SJSA1 (cell line): ENCODE measurements at regions not wholly inside any gene's neighbourhood (a gene's known extent, or its start where the extent isn't known, plus 50 kb on each side); places are given as distances from the start of the nearest gene placed in this dataset.
"Not testable (repeated sequence)": the region's sequence is repeated elsewhere in the genome, so short reads cannot be mapped to it uniquely, and the experiment has no call there.

ENCODE experiments used
- DNase-seq, 2 experiments: peaks; one replicate each; pipeline ENCODE4 v3.0.0-alpha.2; 2015 to 2020; ENCODE audit warnings: low spot score in 2 of 2, low read depth in 1 of 2
- H3K27ac ChIP-seq: fragments of 250-450 bp; sonication (Bioruptor Pico); 2 replicates; pipeline ENCODE4 v1.5.1; 2020; ENCODE audit warnings: mild to moderate bottlenecking, moderate library complexity
- H3K27me3 ChIP-seq: fragments of 250-450 bp; sonication (Bioruptor Pico); replicated peaks from 2 replicates; pipeline ENCODE4 v1.5.1; 2020; ENCODE audit warnings: mild to moderate bottlenecking, moderate library complexity
- H3K36me3 ChIP-seq: fragments of 250-450 bp; sonication (Bioruptor Pico); 2 replicates; pipeline ENCODE4 v1.5.1; 2020; ENCODE audit warnings: mild to moderate bottlenecking
- H3K4me1 ChIP-seq: fragments of 250-450 bp; sonication (Bioruptor Pico); replicated peaks from 2 replicates; pipeline ENCODE4 v1.6.1; 2021; ENCODE audit warnings: mild to moderate bottlenecking
- H3K4me3 ChIP-seq: fragments of 250-450 bp; sonication (Bioruptor Pico); 2 replicates; pipeline ENCODE4 v1.5.1; 2020; ENCODE audit warnings: mild to moderate bottlenecking
- H3K9me3 ChIP-seq: fragments of 250-450 bp; sonication (Bioruptor Pico); replicated peaks from 2 replicates; pipeline ENCODE4 v1.5.1; 2020; ENCODE audit warnings: mild to moderate bottlenecking

DNA sequence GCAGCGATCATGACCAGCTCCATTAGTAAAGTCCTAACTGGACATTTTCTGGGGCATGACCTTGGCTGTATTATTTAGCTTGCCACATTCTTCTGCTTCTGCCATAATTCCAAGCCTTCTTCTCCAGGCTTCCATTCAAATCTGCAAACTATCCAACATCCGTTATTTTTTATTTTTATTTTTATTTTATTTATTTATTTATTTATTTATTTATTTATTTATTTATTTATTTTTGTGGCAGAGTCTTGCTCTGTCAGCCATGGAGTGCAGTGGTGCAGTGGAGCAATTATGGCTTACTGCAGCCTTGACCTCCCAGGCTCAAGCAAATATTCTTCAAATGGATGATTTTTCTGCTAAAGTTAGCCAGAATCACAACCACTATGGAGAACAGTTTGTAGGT is 187.2 kb upstream of the CDK1 start:
- Histone ChIP-seq H3K27ac (no peak overlapping the region), H3K4me1 (no peaks in the 10 kb centered on the region), H3K36me3 (no peaks in the 10 kb centered on the region), H3K4me3 (no peak overlapping the region), H3K27me3 (no peaks in the 10 kb centered on the region), H3K9me3 (no peaks in the 10 kb centered on the region)
- no peak for DNase-seq

DNA sequence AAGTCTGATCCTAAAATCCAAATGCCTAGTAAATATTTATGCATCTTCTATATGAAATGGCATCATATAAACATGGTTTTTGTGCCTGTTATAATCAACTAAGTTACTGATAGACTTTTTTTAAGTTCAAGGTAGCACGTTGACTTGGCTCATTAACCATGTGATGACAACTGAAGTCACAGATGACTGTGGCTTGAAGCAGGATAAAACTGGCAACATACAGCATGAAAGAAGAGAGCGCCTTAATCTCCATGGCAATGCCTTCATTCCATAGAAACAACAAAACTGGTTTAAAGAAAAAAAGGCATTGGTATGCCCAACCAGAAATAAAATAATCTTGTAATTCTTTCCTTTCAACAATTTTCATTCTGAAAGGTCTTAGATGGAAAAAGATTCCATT is 188.9 kb upstream of the CDK1 start:
- H3K9me3 ChIP-seq = no peaks in the 10 kb centered on the region
- H3K4me3 ChIP-seq = no peak overlapping the region
- H3K36me3 ChIP-seq = no peaks in the 10 kb centered on the region
- no peaks in the 10 kb centered on the region for H3K27me3 ChIP-seq
- no peak overlapping the region for H3K27ac ChIP-seq
- H3K4me1 ChIP-seq = no peaks in the 10 kb centered on the region
- no peak for DNase-seq

DNA sequence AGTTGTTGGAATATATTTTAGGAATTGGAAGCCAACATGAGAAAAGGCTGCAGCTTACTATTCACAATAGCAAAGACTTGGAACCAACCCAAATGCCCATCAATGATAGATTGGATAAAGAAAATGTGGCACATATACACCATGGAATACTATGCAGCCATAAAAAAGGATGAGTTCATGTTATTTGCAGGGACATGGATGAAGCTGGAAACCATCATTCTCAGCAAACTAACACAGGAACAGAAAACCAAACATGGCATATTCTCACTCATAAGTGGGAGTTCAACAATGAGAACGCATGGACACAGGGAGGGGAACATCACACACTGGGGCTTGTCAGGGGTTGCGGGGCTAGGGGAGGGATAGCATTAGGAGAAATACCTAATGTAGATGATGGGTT is 192.1 kb upstream of the ANK3 start:
- H3K9me3 ChIP-seq, H3K4me3 ChIP-seq, H3K27me3 ChIP-seq, DNase-seq, H3K36me3 ChIP-seq, H3K27ac ChIP-seq, H3K4me1 ChIP-seq: not testable (repeated sequence)

DNA sequence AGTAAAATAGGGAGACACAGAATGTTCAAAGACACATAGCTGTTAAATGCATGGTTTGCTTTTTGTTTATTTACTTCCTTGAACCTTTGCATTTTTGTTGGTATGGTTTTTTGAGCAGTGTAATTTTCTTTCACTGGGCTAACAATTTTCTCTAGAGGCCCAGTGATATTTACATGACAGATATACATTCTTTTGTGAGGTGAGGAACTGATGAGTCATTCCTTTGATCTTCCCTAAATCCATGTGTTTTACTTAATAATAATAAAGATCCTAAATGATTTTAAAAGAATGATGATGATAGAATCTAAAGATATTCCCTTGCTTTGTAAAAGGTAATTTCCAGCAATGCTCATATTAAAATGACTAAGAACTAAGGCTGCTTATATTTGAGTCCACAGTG is 188.5 kb upstream of the ANK3 start:
- no peak for DNase-seq
- Histone ChIP-seq H3K27ac (no peak overlapping the region), H3K36me3 (no peaks in the 10 kb centered on the region), H3K4me1 (no peaks in the 10 kb centered on the region), H3K4me3 (no peak overlapping the region), H3K9me3 (no peaks in the 10 kb centered on the region), H3K27me3 (peaks cover 3% of the 10 kb centered on the region; the same call in 1 of the 2 replicates)

DNA sequence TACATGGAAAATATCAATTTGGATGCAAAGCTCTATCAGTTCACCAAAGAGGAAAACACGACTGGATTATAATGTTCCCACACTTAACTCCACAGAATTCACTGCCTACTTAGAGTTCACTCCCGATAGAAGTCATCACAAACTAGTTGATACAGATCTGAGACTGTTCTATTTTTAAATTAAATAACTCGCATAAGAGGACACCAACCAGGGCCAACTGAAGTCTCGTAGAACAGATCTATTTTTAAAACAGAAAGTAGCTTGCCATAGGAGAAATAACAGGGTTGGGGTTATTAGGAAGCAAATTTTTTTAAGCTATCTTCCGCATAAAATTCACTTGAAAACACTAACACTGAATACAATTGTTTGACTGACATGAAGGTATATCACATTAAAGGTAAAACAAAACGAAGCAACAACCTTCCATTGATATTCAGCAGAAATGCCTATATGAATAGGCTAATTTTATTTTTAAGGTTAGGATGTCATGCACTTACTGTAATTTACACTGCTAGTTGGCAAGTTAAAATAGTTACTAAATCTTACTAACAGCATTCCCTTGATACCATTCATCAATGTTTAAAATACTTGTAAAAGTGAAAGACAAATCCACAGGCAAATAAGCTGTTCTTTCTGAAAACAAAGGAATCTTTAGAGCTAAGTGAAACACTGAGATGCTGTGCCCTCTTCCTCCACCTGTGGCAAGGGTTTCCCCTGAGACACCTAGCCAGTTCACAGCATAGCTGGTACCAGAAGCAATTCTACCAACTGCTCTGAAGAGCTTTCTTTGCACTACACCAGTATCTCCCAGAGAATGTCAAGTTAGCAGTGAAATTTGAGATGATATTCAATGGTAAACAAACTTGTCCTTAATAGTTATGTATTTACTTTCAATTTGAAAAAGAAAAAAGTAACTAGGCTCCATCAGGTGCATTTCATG is 186.7 kb upstream of the ANK3 start:
- no peak for DNase-seq
- Histone ChIP-seq H3K27me3 (peaks cover 11% of the 10 kb centered on the region; the same call in 1 of the 2 replicates), H3K27ac (no peak overlapping the region), H3K4me1 (no peaks in the 10 kb centered on the region), H3K36me3 (no peaks in the 10 kb centered on the region), H3K9me3 (no peaks in the 10 kb centered on the region), H3K4me3 (no peak overlapping the region)

DNA sequence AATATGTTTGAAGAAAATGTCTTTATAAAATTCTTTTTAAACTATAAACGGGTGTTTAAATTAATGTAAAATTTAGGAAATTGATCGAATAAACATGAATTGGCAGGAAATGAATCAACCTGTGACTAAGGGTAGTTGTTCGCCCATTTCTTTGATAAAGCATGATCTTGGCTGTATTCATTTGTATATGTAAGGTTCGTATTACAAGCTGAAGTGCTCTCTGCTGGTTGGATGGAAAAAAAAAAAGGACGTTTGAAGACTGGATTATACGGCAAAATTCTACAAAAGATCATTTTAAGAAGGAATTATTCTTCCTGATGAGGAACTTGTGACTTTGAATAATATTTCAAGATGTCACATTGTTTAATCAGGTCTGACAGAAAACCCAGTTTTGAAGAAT is 185.4 kb upstream of the ANK3 start:
- Histone ChIP-seq H3K4me3 (no peak overlapping the region), H3K27me3 (peaks cover 11% of the 10 kb centered on the region; the same call in 1 of the 2 replicates), H3K36me3 (no peaks in the 10 kb centered on the region), H3K27ac (no peak overlapping the region), H3K9me3 (no peaks in the 10 kb centered on the region), H3K4me1 (no peaks in the 10 kb centered on the region)
- no peak for DNase-seq

DNA sequence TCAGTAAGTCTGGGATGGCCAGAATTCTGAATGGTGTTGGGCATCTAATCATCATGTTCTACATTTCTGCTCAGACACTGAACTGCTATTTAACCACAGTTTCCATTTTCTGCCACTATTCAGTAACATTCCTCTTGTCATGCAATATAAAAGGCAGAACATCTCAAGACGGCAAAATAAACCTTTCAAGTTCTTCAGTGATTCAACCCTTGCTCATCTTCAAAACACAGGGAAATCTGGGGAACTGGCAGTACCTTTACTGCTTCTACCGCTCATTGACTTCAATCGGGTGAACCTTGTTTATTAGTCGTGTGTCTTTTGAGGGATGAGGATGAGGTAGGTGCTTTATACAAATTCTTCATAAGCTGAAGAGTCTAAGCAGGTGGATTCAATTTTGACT is 184.7 kb upstream of the ANK3 start:
- no peak overlapping the region for H3K27ac ChIP-seq
- no peaks in the 10 kb centered on the region for H3K4me1 ChIP-seq
- H3K4me3 ChIP-seq = no peak overlapping the region
- no peaks in the 10 kb centered on the region for H3K9me3 ChIP-seq
- peaks cover 11% of the 10 kb centered on the region; the same call in 1 of the 2 replicates for H3K27me3 ChIP-seq
- no peaks in the 10 kb centered on the region for H3K36me3 ChIP-seq
- no peak for DNase-seq

DNA sequence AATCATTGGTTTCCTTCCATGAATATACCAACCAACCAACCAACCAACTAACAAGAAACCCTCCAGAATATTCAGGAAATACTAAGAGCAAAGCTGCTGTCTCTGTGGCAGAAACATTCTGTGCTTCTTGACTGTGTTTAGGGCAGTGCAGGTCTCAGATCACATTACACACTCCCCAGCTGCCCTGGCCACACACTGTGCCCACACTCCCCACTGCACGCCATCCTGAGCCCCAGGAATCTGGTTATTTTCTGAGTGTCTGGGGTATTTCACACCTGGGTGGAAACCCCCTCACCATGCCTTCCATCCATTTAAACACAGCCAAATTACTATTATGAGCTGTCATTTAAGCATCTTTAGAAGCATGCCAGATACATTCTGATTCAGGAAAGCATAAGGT is 183.7 kb upstream of the ANK3 start:
- no peaks in the 10 kb centered on the region for H3K9me3 ChIP-seq
- no peaks in the 10 kb centered on the region for H3K36me3 ChIP-seq
- no peak overlapping the region for H3K27ac ChIP-seq
- H3K4me3 ChIP-seq = no peak overlapping the region
- peak in 1 of 2 experiments; percentile 3 for DNase-seq
- H3K4me1 ChIP-seq = no peaks in the 10 kb centered on the region
- peaks cover 11% of the 10 kb centered on the region; the same call in 1 of the 2 replicates for H3K27me3 ChIP-seq

DNA sequence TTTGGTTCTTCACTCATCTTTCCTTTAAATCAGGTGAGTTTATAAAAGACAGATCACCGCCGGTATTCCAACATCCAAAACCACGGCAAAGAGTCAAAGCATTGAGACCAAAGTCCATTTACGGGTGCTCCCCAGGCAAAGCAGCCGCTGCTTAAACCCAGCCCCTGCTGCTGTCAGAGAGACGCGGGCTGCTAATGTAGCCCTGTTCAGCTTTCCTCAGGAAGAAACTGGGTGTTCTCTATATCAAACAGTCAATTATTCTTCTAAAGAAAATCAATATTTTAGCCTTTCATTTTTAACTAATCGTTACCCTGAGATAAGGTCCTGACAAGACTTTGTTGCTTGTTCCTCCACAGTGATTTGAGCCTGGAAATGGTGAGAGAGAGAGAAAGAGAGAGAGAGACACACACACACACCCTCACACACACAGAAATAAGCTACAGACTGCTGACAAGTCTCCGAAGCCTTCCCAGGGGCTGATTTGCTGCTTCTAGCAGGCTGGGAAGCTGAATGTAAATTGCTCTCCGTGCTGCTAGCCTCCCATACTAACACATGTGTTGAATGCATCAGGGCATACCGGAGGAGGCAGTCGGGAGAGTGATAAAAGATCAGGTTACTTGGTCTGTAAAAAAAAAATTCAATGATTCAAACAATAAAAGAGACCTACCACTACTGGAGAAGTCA is 183.0 kb upstream of the ANK3 start:
- peak in 1 of 2 experiments; percentile 7 for DNase-seq
- no peaks in the 10 kb centered on the region for H3K4me1 ChIP-seq
- H3K27ac ChIP-seq = no peak overlapping the region
- H3K9me3 ChIP-seq = no peaks in the 10 kb centered on the region
- H3K4me3 ChIP-seq = no peak overlapping the region; the same call in 1 of the 2 replicates
- no peaks in the 10 kb centered on the region for H3K36me3 ChIP-seq
- peaks cover 11% of the 10 kb centered on the region; the same call in 1 of the 2 replicates for H3K27me3 ChIP-seq

DNA sequence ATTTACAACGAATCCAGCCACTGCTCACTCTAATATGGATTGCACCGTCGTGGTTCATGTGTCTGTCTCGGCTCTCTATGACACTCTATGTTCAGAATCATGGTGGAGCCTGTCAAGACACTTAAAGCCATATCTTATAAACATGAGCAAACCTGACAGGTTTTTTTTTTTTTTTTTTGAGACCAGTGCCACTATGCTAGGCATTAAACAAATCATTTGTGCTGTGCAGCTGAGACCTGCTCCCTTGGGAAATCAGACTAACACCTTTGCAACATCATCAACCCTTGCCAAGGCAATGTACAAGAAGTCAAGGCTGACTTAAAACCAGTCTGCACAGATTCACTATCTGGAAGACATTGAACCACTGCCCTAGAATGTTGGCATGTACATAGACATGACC is 181.2 kb upstream of the ANK3 start:
- Histone ChIP-seq H3K27me3 (peaks cover 11% of the 10 kb centered on the region; the same call in 1 of the 2 replicates), H3K4me3 (no peak overlapping the region), H3K36me3 (no peaks in the 10 kb centered on the region), H3K27ac (no peak overlapping the region), H3K4me1 (no peaks in the 10 kb centered on the region), H3K9me3 (no peaks in the 10 kb centered on the region; the same call in 1 of the 2 replicates)
- DNase-seq = no peak

DNA sequence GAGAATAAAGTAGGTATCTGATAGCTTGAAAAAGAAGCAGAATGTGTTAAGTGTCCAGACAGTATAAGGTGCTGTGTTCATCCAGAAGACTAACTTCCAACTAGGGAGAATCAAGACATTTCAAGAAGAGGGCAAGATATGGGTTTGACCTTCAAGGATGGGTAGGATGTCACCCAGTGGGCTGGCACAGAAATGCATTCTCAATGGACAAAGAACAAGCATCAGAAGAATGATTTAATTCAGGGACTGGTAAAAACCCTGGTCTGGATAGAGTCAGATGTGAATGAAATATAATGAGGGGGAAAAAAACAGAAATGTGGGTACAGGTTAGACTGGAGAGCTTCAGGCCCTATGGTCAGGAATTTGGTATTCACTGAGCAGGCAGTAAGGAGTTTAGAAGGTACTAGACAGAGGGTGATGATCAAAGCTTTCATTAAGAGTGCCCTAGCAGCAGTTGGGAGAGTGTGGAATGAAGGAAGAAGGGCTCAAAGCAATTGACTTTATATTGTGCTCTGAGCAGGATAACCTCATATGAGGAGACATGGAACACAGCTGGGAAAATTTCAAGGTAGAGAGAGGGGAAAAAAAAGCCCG is 180.7 kb upstream of the ANK3 start:
- no peaks in the 10 kb centered on the region; the same call in 1 of the 2 replicates for H3K9me3 ChIP-seq
- no peak overlapping the region for H3K27ac ChIP-seq
- H3K4me3 ChIP-seq = no peak overlapping the region
- peaks cover 11% of the 10 kb centered on the region; the same call in 1 of the 2 replicates for H3K27me3 ChIP-seq
- no peaks in the 10 kb centered on the region for H3K4me1 ChIP-seq
- no peaks in the 10 kb centered on the region for H3K36me3 ChIP-seq
- DNase-seq = no peak

DNA sequence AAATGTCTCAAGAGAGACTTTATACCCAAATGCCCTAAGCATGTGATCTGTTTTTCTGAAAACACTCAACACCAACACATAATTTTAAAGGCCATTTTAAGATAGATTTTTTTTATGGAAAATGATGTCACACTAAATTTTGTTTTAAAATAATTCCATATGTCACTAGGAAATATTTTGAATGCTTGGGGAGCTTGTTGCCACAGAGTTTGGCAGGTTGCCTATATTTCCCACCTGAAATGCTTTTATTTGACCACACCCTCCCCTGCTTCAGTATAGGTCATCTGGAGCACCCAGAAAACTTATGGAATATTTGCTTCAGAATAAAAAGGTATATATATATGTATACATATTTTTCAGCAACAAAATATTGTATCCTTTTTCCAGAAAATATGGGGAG is 180.0 kb upstream of the ANK3 start:
- Histone ChIP-seq H3K9me3 (no peaks in the 10 kb centered on the region; the same call in 1 of the 2 replicates), H3K4me1 (no peaks in the 10 kb centered on the region), H3K27me3 (peaks cover 11% of the 10 kb centered on the region; the same call in 1 of the 2 replicates), H3K36me3 (no peaks in the 10 kb centered on the region), H3K4me3 (no peak overlapping the region), H3K27ac (no peak overlapping the region)
- DNase-seq = no peak

DNA sequence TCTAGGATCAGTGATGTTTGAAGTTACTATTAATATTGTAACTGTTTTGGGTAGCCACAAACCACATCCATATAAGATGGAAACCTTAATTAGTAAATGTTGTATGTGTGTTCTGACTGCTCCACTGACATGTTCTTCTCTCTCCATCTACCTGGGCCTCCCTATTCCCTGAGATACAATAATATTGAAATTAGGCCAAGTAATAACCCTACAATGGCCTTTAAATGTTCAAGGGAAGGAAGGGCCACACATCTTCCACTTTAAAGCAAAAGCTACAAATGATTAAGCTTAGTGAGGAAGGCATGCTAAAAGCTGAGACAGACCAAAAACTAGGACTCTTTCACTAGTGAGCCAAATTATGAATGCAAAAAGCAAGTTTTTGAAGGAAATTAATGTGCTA is 176.4 kb upstream of the ANK3 start:
- Histone ChIP-seq H3K9me3 (no peaks in the 10 kb centered on the region; the same call in 1 of the 2 replicates), H3K27me3 (no peaks in the 10 kb centered on the region), H3K4me3 (no peak overlapping the region), H3K27ac (no peak overlapping the region), H3K36me3 (no peaks in the 10 kb centered on the region), H3K4me1 (no peaks in the 10 kb centered on the region)
- no peak for DNase-seq

DNA sequence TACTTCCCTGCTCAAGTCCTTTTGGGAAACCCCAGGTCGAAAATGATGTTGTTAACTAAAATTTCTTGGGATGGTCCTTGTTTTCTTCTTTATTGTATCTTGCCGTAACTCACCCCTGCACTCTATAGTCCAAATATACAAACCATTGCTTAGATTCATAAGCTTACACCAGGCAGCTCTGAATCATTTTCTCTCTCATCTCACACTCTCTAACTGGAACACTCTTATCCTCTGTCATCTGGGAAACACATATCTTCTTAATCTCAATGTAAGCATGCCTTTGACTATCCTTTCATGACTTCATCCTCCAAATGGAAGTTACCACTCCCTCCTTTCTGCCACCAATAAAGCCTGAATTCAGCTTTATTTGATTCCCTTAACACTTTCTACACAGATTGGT is 175.8 kb upstream of the ANK3 start:
- no peaks in the 10 kb centered on the region; the same call in 1 of the 2 replicates for H3K9me3 ChIP-seq
- H3K4me1 ChIP-seq = no peaks in the 10 kb centered on the region
- no peak overlapping the region for H3K4me3 ChIP-seq
- H3K27me3 ChIP-seq = no peaks in the 10 kb centered on the region
- H3K27ac ChIP-seq = no peak overlapping the region
- no peaks in the 10 kb centered on the region for H3K36me3 ChIP-seq
- no peak for DNase-seq
